Mesothelial cell of epicardium (in vitro differentiated cells): ENCODE measurements at regions not wholly inside any gene's neighbourhood (a gene's known extent, or its start where the extent isn't known, plus 50 kb on each side); places are given as distances from the start of the nearest gene placed in this dataset.

Experiments used
- DNase-seq, 2 experiments: peaks; one replicate each; pipeline ENCODE4 v3.0.0; 2021; ENCODE audit warnings: low spot score in 2 of 2; ENCODE audit not compliant: unreplicated experiment in 2 of 2
- H3K27ac Mint-ChIP-seq: 2 replicates; pipeline ENCODE4 v1.8.0; 2021; ENCODE audit warnings: mixed read lengths
- H3K27me3 Mint-ChIP-seq: 2 replicates; pipeline ENCODE4 v1.8.0; 2021; ENCODE audit warnings: low read depth, mixed read lengths
- H3K36me3 Mint-ChIP-seq: 2 replicates; pipeline ENCODE4 v1.8.0; 2021; ENCODE audit warnings: mixed read lengths
- H3K4me1 Mint-ChIP-seq: 2 replicates; pipeline ENCODE4 v1.8.0; 2021; ENCODE audit warnings: mixed read lengths
- H3K4me3 Mint-ChIP-seq: 2 replicates; pipeline ENCODE4 v1.8.0; 2021; ENCODE audit warnings: mild to moderate bottlenecking, moderate library complexity, mixed read lengths
- H3K9me3 Mint-ChIP-seq: 2 replicates; pipeline ENCODE4 v1.8.0; 2021; ENCODE audit warnings: mixed read lengths
- TF ChIP-seq, protein P1 (sequence below): fragments of 200-600 bp; sonication (generic); IDR thresholded peaks from one replicate; pipeline ENCODE4 v1.5.0; 2021; ENCODE audit warnings: antibody characterized with exemption; ENCODE audit not compliant: unreplicated experiment

DNA sequence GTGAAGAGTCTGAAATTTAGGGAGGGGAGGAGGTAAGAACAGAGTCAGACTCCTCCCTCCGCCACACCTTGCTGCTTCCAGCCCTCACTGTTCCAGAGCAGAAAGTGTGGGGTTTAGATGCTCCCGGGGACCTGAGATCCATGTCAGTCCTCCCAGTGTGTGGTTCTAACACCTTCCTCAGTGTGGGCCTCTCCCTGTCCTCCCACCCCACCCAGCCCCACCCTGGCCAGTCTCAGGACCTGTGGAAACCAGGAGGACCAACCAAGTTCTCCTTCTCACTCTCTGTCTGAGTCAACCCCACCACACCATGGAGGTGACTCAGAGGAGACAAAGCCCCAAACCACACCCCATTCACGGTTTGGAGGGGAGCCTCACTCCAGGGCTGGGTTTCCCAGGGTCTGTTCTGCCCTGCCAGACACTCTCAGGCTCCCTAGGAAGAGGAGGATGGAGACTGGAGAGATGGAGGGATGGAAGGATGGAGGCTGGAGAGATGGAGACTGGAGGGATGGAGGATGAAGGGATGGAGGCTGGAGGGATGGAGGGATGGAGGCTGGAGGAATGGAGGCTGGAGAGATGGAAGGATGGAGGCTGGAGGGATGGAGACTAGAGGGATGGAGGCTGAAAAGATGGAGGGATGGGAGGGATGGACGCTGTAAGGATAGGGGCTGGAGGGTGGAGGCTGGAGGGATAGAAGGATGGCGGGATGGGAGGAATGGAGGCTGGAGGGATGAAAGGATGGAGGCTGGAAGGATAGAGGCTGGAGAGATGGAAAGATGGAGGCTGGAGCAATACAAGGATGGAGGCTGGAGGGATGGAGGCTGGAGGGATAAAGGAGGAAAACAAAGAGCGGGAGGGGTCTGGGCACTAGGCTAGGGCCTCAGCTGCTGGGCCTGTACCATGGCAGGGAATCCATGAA, 100.9 kb upstream of the RUNX3 start:
- Mint-ChIP-seq H3K9me3 (no peaks in the 10 kb centered on the region), H3K4me3 (no peak overlapping the region), H3K4me1 (no peaks in the 10 kb centered on the region), H3K27me3 (peaks cover 24% of the 10 kb centered on the region), H3K36me3 (no peaks in the 10 kb centered on the region), H3K27ac (no peak overlapping the region)
- TF ChIP-seq, protein P1, sequence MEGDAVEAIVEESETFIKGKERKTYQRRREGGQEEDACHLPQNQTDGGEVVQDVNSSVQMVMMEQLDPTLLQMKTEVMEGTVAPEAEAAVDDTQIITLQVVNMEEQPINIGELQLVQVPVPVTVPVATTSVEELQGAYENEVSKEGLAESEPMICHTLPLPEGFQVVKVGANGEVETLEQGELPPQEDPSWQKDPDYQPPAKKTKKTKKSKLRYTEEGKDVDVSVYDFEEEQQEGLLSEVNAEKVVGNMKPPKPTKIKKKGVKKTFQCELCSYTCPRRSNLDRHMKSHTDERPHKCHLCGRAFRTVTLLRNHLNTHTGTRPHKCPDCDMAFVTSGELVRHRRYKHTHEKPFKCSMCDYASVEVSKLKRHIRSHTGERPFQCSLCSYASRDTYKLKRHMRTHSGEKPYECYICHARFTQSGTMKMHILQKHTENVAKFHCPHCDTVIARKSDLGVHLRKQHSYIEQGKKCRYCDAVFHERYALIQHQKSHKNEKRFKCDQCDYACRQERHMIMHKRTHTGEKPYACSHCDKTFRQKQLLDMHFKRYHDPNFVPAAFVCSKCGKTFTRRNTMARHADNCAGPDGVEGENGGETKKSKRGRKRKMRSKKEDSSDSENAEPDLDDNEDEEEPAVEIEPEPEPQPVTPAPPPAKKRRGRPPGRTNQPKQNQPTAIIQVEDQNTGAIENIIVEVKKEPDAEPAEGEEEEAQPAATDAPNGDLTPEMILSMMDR, result no peak
- DNase-seq, result no peak

DNA sequence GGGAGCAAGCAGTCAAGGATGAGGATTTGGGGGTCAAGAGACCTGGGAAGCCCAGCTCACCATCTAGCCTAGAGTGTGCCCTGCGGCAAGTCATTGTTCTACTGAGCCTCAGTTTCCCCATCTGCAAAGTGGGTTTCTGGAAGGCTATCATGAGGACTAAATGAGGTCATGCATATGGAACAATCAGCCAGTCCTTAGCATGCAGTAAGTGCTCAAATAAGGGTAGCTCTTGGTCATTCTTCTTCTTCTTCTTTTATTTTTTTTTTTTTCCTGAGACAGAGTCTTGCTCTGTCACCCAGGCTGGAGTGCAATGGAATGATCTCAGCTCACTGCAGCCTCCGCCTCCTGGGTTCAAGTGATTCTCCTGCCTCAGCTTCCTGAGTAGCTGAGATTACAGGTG, 99.9 kb upstream of the RUNX3 start:
- peaks cover 24% of the 10 kb centered on the region for H3K27me3 Mint-ChIP-seq
- no peaks in the 10 kb centered on the region for H3K9me3 Mint-ChIP-seq
- TF ChIP-seq, protein P1, result no peak
- H3K4me1 Mint-ChIP-seq, result no peaks in the 10 kb centered on the region
- no peak overlapping the region for H3K4me3 Mint-ChIP-seq
- no peak for DNase-seq
- H3K27ac Mint-ChIP-seq, result no peak overlapping the region
- no peaks in the 10 kb centered on the region for H3K36me3 Mint-ChIP-seq

DNA sequence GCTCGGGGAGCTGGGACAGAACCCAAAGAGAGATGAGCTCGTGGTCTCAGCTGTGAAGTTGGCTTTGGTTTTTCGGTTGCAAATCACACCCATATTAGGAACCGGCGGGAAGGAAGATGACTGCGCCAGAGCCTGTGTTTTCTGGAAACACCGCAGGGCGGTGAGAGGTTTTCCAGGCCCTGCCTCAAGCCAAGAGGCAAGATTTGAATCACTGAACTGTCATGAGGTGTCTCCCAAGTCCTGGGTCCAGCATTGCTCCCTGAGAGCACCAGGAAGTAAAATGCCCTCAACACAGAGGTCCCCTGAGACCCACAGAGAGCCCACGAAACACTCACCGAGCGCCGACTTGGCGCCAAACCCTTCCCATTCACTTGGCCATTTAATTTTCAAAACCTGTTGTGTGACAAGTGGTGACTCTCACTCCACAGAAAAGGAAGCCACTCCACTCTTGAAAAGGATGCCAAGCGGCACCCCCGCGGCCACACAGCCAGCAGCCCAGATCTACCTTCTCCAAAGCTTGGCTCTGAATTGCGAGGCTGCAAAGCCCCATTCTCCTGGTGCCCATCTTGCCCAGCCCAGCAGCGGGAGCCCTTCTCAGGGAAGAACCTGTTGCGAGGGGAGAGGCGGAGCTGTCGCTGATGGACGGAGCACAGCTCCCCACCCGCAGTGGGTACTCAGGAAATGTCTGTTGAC, 99.0 kb upstream of the RUNX3 start:
- no peak overlapping the region for H3K27ac Mint-ChIP-seq
- DNase-seq, result no peak
- H3K4me3 Mint-ChIP-seq, result no peak overlapping the region
- H3K27me3 Mint-ChIP-seq, result peaks cover 24% of the 10 kb centered on the region
- H3K4me1 Mint-ChIP-seq, result no peaks in the 10 kb centered on the region
- H3K36me3 Mint-ChIP-seq, result no peaks in the 10 kb centered on the region
- TF ChIP-seq, protein P1, result no peak
- no peaks in the 10 kb centered on the region for H3K9me3 Mint-ChIP-seq

DNA sequence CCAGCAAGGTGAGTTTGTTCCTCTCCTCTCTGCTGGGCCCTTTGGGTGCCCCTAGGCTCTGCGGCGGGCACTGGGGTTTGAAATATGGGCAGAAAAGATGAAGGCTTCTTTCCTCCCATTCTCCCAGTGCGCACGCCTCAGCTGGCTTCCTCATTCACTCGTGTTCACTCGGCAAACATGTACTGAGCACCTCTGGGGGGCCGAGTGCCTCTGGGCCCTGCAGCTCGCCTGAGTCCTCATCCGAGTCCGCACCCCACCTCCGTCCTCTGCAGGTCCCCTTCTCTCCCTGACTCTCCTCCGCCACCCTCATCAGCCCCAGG, 98.5 kb upstream of the RUNX3 start:
- Mint-ChIP-seq H3K9me3 (no peaks in the 10 kb centered on the region), H3K4me1 (no peaks in the 10 kb centered on the region), H3K27me3 (peaks cover 24% of the 10 kb centered on the region), H3K4me3 (no peak overlapping the region), H3K36me3 (no peaks in the 10 kb centered on the region), H3K27ac (no peak overlapping the region)
- TF ChIP-seq, protein P1, result no peak
- DNase-seq, result no peak

DNA sequence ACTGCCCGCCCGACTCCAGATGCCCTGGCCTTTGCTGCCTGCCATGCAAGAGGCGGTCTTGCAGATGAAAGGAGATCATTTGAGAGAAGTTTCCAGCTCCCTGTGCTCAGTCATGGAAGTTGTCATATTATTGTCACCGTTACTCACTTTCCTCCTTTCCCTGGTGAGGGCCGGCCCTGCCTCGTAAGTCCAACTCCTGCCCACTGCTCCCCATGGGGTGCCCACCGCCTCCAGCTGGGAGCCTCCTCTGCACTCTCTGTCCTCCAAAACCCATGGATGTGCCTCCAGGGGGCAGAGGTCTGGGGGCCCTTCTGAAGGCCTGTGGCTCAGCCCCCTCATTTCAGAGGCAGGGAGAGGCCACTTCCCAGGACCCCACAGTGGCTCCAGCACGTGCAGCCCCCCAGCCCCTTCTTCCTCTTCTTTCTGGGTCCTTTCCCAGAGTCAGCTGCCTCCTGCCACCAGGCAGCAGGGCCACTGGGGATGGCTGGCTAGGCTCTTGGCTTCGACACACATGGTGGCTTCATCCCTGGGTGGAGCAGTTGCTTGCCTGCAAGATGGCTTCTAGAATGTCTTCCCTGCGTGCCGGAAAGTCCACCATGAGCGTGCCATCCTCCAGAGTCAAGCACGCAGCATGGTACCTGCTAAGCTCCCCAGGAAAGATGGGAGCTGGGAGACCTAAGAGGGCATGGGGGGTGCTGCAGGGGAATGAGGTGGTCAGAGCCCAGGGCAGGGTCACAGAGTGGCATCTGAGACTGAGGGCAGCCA, 97.9 kb upstream of the RUNX3 start:
- TF ChIP-seq, protein P1, result no peak
- DNase-seq, result no peak
- Mint-ChIP-seq H3K9me3 (no peaks in the 10 kb centered on the region), H3K4me3 (no peak overlapping the region), H3K27me3 (peaks cover 24% of the 10 kb centered on the region), H3K36me3 (no peaks in the 10 kb centered on the region), H3K27ac (no peak overlapping the region), H3K4me1 (peaks cover 2% of the 10 kb centered on the region)
